HG03565 (cell line): ENCODE measurements at regions not wholly inside any gene's neighbourhood (a gene's known extent, or its start where the extent isn't known, plus 50 kb on each side); places are given as distances from the start of the nearest gene placed in this dataset.
"Not testable (repeated sequence)": the region's sequence is repeated elsewhere in the genome, so short reads cannot be mapped to it uniquely, and the experiment has no call there.

ENCODE experiments used
- ATAC-seq: cut with Tn5 transposase; IDR thresholded peaks from one replicate; pipeline ENCODE4 v1.9.1; 2021; ENCODE audit warnings: mild to moderate bottlenecking, moderate library complexity; ENCODE audit not compliant: unreplicated experiment

DNA sequence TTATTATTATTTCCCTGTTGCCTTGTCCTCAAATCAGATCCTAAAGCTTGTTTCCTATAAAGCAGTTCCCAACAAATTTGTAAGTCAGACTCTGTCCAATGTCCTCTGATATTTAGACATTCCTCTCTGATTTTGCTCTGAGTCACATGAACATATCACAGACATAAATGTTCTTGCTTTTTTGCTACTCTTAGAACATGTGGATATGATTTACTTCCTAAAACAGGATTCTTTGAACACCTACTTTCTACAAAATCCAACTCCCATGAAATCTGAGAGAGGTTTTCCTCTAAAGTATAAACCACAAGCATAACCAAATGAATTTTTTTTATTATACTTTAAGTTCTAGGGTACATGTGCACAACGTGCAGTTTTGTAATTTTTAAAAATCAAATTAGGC, 181.3 kb upstream of the SLC38A2 start:
- ATAC-seq = no peak

DNA sequence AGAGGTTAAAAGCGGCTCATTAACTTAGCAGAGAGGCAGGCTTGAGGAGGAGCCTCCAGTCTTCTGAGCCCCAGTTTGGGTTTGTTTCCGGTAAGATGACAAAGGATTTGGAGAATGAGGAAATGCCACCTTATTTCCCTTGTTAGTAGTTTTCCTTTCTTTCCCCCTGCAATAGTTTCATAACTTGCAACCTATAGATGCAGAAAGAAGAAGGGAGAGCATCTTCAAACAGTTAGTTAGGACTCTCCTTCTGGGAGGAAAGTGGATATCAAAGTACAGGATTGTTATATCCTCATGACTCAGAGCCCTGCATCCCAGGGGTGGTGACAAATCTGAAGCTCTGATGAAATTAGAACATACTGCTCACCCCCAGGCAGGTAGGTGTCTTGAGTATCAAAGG, 180.7 kb upstream of the SLC38A2 start:
- ATAC-seq = no peak

DNA sequence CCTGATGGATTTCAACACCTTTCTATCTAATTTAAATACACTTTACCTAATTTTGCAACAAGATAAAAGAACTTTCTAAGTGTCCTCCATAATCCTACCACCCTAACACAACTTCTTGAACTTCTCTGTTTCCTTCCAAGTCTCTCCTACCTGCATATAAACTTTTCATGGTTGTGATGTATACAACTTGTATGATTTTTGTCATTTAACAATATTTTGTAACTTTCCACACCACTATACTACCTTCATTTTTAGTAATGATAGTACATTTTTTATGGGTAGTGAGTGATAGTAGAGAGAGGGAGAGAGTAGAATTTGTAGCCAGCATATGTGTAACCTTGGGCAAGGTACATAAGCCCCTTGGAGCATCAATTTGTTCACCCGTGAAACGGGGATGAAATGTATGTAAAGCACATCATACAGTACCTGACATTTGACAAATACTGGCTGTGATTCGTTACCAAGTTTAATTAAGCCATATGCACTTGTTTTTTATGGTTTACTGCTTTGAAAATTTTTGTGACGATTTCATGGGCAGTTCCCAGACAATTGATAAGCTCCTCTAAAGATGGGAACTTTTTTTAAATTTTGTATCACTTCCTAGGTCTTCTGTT, 177.8 kb upstream of the SLC38A2 start:
- no peak for ATAC-seq

DNA sequence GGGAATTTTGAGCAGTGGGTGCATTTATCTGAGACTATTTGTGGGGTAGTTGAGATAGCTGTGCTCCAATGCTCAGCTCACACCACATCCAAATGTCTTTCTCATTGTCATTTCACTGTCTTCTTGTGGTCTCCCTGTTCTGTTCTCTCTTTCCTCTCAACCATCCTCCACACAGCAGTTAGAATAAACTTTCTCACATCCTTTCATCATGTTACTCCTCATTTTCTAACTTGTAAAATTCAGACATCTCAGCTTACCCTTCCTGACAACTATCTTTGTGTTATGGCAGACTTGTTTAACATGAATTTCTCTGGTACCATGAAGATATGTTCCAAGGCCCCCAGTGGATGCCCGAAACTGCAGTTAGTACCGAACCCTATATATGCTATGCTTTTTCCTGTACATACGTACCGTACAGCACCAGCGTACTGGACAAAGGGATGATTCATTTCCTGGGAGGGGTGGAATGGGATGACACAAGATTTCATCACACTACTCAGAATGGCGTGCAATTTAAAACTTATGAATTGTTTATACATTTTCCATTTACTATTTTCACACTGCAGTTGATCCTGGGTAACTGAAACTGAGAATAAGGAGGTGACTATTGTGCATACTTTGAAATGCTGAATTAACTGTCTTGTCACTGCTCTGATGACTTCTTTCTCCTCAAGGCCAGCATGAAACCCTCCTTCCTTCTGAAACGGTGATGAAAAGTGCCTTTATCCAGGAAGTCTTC, 177.1 kb upstream of the SLC38A2 start:
- ATAC-seq = no peak

DNA sequence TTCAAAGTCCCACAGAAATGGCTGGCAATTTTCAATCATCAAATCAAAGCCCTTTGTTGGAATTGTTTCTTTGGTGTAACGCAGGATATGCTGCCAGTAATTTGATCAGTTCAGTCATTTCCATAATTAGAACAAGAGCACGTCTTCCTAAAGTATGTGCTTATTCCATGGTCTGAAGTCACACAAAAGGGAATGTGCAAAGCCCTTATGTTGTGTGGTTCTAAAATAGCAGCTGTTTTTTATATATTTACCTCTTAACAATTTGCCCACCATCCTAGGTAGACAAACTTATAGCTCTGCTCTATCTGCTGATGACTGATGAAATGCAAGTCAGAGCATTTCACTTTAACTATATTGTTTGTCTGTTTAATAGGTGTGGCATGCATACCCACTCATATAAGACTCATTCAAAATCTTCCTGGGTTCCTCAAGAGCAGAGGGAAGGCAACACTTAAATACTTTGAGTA, 176.1 kb upstream of the SLC38A2 start:
- ATAC-seq = no peak

DNA sequence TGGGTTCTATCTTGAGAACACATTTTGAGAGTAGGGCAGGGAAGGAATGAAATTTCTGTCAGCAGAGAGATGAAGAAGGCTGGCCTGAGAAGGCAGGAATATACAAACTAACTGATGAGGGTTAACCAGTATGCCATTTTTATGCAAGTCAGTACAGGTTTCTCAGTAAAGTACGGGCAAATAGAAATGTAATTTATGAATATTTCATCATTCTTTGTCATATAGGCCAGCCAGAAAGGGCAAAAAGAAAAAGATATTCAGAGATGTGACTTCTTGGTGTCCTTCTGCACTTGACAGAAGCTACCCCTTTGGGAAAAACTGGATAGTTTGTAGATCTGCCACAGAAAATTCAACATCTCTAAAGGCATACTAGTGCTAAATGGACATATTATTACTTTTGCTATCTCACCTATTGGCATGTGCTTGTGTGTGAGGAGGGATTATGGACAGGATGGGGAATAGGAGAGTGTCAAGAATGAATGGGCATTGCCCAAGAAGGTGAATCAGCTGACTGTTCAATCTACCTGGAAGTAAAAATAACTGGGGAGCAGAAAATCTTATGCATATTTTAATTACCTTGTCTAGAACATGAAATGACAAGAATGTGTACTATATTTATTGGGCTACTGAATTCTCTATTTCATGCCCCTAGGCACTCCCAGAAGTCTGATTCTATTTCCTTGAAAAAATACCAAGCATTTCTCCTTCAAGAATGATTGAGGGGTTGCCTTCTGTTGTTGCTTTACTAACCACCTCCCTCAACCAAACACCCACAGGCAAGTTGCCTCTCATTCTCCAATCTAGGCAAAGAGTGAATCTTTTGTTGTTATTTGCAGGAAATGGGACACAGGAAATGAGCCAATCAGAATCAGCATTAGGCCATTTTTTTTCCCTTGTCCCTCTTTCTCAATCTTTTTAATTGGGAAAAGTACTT, 175.1 kb upstream of the SLC38A2 start:
- ATAC-seq = no peak

DNA sequence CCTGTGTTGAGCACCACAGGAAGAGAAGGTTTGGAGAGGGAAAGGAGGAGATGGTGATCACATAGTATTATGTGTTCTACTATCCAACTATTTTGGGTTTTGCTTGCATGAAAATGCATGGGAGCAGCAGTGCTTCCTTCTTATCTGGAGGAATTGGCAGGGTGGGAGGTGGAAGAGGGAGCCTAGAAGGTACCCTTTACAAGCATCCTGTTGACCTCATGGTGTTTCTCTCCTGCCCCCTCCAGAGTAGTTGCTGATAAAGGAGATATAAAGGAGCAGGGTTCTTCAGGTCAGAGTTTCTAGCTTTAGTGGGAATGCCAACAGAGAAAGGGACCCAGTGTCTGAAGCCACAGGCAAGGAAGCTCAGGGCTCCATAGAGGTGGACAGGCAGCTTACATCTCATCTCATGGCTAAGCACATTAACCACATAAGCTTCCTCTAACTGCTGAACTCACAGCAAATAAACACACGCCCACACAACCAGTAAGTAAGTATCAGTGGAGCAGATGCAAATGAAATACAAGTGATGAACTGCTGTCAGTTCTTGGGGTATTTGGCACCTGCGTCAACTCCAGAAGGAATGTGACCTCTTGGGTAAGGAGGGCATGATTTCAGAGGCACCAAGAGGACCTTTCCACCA, 174.2 kb upstream of the SLC38A2 start:
- peak; percentile 96 for ATAC-seq

DNA sequence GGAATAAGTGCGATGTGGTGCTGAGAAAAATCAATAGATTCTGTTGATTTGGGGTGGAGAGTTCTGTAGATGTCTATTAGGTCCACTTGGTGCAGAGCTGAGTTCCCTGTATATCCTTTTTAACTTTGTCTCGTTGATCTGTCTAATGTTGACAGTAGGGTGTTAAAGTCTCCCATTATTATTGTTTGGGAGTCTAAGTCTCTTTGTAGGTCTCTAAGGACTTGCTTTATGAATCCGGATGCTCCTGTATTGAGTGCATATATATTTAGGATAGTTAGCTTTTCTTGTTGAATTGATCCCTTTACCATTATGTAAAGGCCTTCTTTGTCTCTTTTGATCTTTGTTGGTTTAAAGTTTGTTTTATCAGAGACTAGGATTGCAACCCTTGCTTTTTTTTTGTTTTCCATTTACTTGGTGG, 170.8 kb upstream of the SLC38A2 start:
- ATAC-seq = not testable (repeated sequence)

DNA sequence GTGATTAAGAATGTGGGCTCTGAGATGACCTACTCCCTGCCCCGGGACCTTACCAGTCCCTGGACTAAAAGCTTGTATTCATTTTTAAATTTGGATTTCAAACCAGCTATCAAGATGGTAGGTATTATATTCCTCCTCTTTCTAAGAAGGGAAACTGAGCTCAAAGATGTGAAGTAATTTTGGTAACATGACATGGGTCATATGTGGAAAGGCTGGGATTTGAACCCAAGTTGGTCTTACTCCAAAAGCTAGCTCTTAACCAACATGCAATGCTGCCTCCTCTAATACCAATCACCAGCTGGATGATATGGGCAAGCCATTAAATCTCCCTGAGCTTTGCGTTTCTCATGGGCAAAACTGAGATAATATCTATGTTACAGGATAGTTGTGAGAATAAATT, 166.4 kb upstream of the SLC38A2 start:
- ATAC-seq = no peak

DNA sequence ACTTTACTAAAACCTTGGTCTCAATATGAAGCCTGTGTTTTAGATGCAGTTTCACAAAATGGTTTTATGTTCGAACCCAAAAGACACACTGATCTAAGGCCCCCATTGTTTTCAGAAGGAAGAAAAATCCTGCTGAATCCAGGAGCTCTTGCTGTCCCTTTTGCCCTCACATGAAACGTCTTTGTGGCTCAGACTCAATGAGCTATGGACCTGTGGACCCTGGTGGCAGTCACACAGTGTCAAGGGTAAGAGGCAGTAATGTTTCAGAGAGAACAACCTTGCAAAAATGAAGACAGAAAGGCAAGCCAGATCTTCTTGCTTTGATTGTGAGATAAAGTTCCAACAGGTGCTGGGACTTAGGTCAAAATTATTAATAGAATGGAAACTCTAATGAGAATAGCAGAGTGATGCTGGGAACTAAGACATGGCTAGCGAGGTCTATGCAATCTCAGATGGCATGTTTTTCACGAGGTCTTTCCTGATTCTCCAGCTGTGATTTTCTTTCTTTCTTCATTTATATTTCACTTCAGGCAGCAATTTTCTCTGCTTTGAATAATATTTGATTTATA, 164.9 kb upstream of the SLC38A2 start:
- no peak for ATAC-seq

DNA sequence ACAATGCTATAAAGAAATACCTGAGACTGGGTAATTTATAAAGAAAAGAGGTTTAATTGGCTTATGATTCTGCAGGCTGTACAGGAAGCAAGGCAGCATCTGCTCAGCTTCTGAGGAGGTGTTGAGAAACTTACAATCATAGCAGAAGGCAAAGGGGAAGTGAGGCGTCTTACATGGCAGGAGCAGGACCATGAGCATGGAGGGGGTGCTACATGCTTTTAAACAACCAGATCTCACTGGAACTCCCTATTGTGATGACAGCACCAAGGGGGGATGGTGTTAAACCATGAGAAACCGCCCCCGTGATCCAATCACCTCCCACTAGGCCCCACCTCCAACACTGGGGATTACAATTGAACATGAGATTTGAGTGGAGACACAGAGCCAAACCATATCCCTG, 163.7 kb upstream of the SLC38A2 start:
- peak; percentile 81 for ATAC-seq

DNA sequence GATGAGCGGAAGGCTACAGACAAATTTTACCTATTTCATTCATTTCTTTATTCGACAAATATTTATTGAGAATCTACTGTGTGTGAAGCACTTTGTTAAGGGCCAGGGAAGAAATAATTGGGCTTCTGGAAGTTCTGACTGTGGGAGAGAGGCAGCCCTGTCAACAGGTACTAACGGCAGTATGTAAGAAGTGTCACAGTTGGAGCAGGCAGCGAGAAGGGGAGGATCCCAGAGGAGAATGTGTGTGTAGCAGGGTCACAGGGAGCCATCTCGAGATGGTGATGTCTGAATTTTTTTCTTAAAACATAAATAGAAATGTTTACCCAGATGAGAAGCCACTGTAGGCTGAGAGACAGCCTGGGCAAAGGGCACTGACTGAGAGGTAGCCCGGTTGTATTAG, 163.3 kb upstream of the SLC38A2 start:
- no peak for ATAC-seq

DNA sequence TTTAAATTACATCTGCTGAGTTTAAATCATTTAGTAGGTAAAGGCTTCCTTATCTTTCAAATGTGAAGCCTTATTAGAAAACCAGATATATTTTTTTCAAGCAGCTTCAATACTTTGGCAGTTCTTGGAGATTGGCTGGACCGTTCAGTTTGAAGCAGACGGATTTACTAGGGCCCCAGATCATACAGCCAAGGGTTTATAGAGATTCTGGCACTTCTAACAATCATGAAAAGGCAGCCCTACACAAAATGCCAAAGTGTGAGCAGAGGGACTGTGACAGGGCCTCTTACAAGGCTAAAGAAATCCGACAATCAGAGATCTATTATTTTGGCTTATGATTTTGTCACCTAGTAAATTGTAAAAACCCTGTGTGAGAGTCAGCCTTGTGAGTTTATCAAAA, 162.8 kb upstream of the SLC38A2 start:
- no peak for ATAC-seq

DNA sequence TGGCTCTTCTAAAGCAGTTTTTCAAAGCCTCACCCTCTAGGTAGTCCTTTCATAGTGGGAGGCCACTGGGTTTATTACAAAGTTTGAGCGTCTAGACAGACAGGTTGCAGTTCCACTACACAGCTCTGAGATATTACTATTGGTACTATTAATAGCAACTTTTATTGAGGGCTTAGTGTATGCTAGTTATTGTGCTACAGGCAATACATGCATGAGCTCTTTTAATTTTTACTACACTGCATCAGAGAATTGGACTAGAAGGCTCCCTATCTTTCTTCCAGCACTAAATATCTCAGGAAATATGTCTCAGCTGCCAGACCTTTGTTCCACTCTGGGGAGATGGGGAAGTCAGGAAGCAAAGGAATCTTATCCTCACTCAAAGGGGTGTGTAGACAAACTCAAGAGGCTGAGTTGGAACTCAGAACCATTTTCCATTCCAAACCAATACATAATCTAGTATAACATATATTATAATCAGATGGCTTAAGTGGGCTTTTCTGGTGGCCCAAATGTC, 161.8 kb upstream of the SLC38A2 start:
- no peak for ATAC-seq

DNA sequence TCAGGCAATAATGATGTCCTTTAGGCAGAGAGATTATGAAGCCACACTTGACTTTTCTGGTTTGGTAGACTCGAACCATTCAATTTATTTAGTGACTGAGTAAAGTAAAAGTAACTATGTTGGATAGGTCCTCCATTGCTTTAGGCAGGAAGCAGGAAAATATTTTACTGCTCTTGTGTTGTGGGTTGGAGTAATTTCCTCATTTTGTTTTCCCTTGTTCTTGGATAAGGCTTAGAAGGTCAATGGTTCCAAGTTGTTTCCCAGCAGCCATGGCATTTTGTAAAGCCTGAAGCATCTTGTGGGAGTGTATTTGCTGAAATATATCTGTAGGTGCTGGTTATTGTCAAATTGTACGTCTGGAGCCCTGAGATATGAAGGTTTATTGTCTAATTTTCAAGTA, 161.2 kb upstream of the SLC38A2 start:
- no peak for ATAC-seq

DNA sequence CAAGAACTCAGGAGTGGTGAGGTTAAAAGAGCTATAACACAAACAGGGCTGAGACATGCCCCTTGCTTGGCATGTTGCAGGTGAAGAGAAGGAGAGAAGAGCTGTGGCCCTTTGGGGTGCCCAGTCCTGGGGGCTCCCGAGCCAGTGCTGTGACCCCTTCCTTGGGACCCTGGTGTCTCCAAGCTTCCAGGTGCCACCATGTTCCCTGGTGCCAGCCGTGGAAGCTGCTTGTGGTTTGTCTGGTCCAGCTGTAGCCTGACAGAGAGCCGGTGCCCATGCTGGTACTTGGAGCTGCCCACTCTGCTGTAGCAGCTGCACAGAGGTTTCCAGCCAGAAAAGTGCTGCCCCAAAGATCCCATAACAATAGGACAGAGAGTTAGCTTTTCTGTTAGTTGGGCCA, 159.2 kb upstream of the SLC38A2 start:
- no peak for ATAC-seq

DNA sequence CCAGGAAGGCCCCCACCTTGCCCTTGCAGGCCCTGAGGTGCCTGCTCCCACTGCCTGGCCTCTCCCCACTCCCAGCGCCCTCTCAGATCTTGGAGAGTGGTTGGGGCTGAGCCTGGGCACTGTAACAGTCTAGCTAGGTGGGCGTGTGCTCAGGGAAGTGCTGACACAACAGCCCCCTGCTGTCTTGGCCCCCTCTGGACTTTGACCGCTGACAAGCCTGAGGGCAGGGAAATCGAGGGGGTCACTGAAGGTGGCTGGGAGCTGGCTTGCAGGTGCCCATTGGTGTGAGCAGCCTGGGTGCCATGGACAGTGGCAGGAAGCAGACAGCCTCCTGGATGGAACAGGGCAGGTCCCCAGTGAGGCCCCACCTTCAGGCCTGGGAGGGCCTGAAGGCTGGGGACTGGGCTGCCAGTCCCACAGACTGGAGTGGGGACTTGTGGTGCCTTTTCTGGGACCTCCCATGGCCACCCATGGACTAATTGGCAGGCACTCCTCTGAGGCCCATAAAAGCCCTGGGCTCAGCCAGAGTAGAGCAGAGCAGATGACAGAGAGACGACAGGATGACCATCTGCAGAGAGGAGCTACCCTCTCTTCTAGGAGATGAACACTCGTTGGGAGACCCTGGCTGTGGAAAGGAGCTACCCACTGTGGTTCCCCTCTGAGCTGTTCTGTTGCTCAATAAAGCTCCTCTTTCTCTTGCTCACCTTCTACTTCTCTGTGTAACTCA, 158.6 kb upstream of the SLC38A2 start:
- ATAC-seq = no peak

DNA sequence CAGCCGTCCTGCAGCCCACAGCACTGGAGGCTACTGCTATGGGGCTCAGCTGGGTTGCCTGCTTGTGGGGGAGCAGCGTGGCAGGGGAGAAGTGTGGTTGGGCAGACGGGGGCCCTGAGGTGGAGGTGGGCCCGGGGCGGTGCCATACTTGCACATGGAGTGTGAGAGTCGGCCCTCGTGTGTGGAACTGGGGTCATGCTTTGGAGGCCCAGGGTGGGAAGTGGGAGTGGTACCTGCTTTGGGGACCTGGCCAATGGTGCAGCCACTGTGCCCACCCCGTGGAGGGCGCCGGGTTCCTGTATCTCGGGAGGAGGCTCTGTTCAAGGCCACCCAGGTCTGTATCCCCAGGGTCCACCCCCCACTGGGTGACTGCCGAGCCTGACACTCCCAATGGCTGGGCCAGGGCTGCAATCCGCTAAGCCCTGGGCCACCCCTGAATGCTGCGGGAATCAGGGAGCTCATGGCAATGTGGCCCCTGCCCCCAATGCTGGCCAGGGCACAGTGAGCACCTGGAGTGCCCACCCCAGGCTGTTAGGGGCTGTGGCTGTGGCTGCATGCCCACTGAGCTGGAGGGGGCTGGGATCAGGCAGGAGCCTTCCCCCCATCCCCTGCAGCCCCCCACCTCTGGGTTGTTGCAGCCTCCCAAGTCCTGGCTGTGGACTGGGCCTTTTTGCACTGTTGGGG, 157.9 kb upstream of the SLC38A2 start:
- no peak for ATAC-seq

DNA sequence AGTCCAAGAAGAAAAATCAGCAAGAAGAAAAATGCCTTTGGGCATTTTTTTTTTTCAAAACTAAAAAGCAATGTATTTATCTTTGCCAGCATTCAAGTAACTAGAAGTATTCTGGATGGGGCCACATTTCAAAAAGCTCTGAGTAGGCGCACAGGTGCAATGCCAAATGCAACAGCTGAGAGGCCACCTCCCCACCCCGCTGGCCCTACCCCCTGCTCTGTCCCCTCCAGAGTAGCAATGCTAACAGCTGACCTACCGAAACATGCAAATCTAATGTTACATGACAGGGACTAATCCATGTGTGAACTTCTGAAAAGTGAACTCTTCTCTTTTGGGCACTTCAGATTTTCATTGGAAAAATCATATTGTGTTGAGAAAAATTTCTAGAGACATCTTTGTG, 153.7 kb upstream of the SLC38A2 start:
- ATAC-seq = no peak
